HG03108 (cell line): ENCODE measurements at regions not wholly inside any gene's neighbourhood (a gene's known extent, or its start where the extent isn't known, plus 50 kb on each side); places are given as distances from the start of the nearest gene placed in this dataset.
A peak's percentile ranks its signal among the peaks of the same experiment; 100 is the strongest.
"Not testable (repeated sequence)": the region's sequence is repeated elsewhere in the genome, so short reads cannot be mapped to it uniquely, and the experiment has no call there.

Experiments
- ATAC-seq: cut with Tn5 transposase; IDR thresholded peaks from one replicate; pipeline ENCODE4 v1.9.1; 2021; ENCODE audit warnings: moderate library complexity; ENCODE audit not compliant: unreplicated experiment

- peak; percentile 95 for ATAC-seq
Measured at GRCh38 chr5:163695830-163696578, 190.6 kb downstream of the MAT2B start.

- ATAC-seq, result no peak
Measured at GRCh38 chr5:163696579-163696887, 191.1 kb downstream of the MAT2B start.

- ATAC-seq, result no peak
Measured at GRCh38 chr5:163706053-163706771, 200.8 kb downstream of the MAT2B start.

- no peak for ATAC-seq
Measured at GRCh38 chr5:163712011-163712410, 206.6 kb downstream of the MAT2B start.

GRCh38 chr5:163718272-163718671 is 212.9 kb downstream of the MAT2B start:
- ATAC-seq, result no peak

GRCh38 chr5:163724305-163724704 is 218.9 kb downstream of the MAT2B start:
- no peak for ATAC-seq

- ATAC-seq, result peak; percentile 93
Measured at GRCh38 chr5:163727028-163727427, 221.6 kb downstream of the MAT2B start.

GRCh38 chr5:163730206-163730756 is 224.9 kb downstream of the MAT2B start:
- ATAC-seq, result no peak

GRCh38 chr5:163731256-163731655 is 225.8 kb downstream of the MAT2B start:
- no peak for ATAC-seq

GRCh38 chr5:163735069-163735468 is 229.7 kb downstream of the MAT2B start:
- no peak for ATAC-seq

- no peak for ATAC-seq
Measured at GRCh38 chr5:163747586-163747985, 242.2 kb downstream of the MAT2B start.

- ATAC-seq, result no peak
Measured at GRCh38 chr5:163748934-163749333, 243.5 kb downstream of the MAT2B start.

- ATAC-seq, result not testable (repeated sequence)
Measured at GRCh38 chr5:163750415-163750814, 245.0 kb downstream of the MAT2B start.

- ATAC-seq, result no peak
Measured at GRCh38 chr5:163755505-163755904, 250.1 kb downstream of the MAT2B start.

- no peak for ATAC-seq
Measured at GRCh38 chr5:163756170-163756569, 250.8 kb downstream of the MAT2B start.

- no peak for ATAC-seq
Measured at GRCh38 chr5:163757344-163757743, 251.9 kb downstream of the MAT2B start.

GRCh38 chr5:163758283-163758711 is 252.9 kb downstream of the MAT2B start:
- ATAC-seq, result no peak

GRCh38 chr5:163759000-163759704 is 253.7 kb downstream of the MAT2B start:
- no peak for ATAC-seq

GRCh38 chr5:163760498-163760897 is 255.1 kb downstream of the MAT2B start:
- no peak for ATAC-seq

- ATAC-seq, result no peak
Measured at GRCh38 chr5:163766936-163767670, 261.7 kb downstream of the MAT2B start.

- no peak for ATAC-seq
Measured at GRCh38 chr5:163770625-163771024, 265.2 kb downstream of the MAT2B start.
